ENCODE measurements at regions not wholly inside any gene's neighbourhood (a gene's known extent, or its start where the extent isn't known, plus 50 kb on each side); places are given as distances from the start of the nearest gene placed in this dataset.

DNA sequence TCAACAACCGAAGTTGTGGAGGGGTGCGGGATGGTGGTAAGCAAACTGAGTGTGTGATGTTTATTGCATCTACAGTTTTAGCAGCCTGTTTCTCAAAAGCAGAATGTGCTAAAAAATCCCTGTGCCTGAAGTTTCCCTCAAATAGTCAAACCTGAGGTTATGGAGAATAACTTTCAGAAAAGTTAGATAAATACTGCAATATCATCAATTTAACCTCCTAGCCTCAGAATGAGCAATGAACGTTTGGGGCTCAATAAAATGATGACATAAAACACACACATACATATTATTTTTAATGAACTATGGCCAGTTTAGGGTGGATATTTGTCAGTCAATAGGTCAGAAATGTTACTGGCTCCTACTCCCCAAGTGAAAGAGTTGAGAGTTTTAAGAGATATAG, 201.6 kb downstream of the SEMA6D start:
- DNase-seq (ENCODE audit: low read depth in 1 of 2, low spot score in 1 of 2), result no peak
- Histone ChIP-seq H3K4me3 (no peak overlapping the region), H3K27me3 (no peaks in the 10 kb centered on the region), H3K36me3 (no peaks in the 10 kb centered on the region), H3K27ac (no peak overlapping the region), H3K4me1 (ENCODE audit: low read depth) (no peaks in the 10 kb centered on the region), H3K9me3 (ENCODE audit: low read depth) (no peaks in the 10 kb centered on the region)
- TF ChIP-seq CTCF (IDR thresholded peaks at IDR 0.05; ENCODE audit: low read depth, low read length), result no peak

DNA sequence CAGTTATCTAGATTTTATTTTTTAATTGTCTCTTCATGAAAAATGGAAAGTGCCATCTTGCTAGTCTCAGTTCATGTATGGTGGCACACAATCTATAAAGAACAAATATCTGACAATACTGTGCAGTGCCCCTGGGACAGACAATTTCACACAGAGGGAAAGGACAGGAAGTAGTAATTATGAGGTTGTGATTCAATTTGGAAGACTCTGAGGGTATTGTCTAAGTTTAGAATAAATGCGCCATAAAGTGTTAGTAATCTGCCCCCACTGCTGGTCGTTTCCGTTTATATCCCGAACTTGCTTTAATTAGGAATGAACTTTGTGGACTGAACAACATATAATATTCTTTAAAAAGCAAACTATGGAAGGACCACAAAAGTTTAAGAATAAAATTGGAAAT, 196.4 kb upstream of the SLC24A5 start:
- Histone ChIP-seq H3K36me3 (no peaks in the 10 kb centered on the region), H3K27me3 (no peaks in the 10 kb centered on the region), H3K4me3 (no peak overlapping the region), H3K27ac (no peak overlapping the region), H3K4me1 (ENCODE audit: low read depth) (no peaks in the 10 kb centered on the region), H3K9me3 (ENCODE audit: low read depth) (no peaks in the 10 kb centered on the region)
- no peak for TF ChIP-seq CTCF (IDR thresholded peaks at IDR 0.05; ENCODE audit: low read depth, low read length)
- DNase-seq (ENCODE audit: low read depth in 1 of 2, low spot score in 1 of 2), result no peak

- H3K27ac ChIP-seq, result no peak overlapping the region
- TF ChIP-seq CTCF (IDR thresholded peaks at IDR 0.05; ENCODE audit: low read depth, low read length), result no peak
- H3K9me3 ChIP-seq (ENCODE audit: low read depth), result no peaks in the 10 kb centered on the region
- H3K27me3 ChIP-seq, result no peaks in the 10 kb centered on the region
- DNase-seq (ENCODE audit: low read depth in 1 of 2, low spot score in 1 of 2), result no peak
- no peaks in the 10 kb centered on the region for H3K36me3 ChIP-seq
- H3K4me1 ChIP-seq (ENCODE audit: low read depth), result peaks cover 3% of the 10 kb centered on the region
- H3K4me3 ChIP-seq, result no peak overlapping the region
Measured at GRCh38 chr15:47929138-47929803, 191.5 kb upstream of the SLC24A5 start.

- Histone ChIP-seq H3K36me3 (no peaks in the 10 kb centered on the region), H3K27me3 (no peaks in the 10 kb centered on the region), H3K9me3 (ENCODE audit: low read depth) (no peaks in the 10 kb centered on the region), H3K4me3 (no peak overlapping the region), H3K4me1 (ENCODE audit: low read depth) (peaks cover 3% of the 10 kb centered on the region), H3K27ac (no peak overlapping the region)
- no peak for DNase-seq (ENCODE audit: low read depth in 1 of 2, low spot score in 1 of 2)
- no peak for TF ChIP-seq CTCF (IDR thresholded peaks at IDR 0.05; ENCODE audit: low read depth, low read length)
Measured at GRCh38 chr15:47932261-47932660, 188.5 kb upstream of the SLC24A5 start.

DNA sequence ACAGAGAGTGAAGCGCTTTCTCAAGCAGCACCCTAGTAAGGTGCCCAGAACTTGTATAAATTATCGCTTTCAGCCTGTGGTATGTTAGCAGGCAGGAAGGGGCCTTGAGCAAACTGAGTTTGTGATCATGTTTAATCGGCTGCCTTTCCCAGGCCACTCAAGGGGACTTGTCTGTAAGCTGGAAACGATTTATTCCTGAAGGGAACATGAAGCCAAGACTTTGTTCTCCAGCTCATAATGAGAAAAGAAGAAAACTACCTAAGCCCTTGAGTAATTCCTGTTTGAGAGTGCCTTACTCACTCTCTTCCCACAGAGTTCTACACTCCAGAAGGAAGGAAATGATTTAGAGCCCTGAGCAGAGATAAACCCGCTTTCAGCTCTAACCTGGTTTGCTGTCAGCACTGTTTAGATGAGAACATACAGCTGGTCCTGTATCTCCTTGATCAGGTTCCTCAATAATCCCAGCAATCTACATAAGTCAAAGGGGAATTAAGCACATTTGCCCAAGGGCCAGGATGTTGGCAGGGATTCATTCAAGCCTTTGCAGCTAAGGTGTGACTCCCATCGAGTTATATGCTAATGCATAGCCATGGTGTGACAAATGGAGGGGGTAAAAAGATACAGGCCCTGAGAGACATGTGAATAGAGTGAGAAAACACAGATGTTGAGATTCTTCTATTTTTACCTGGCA, 187.7 kb upstream of the SLC24A5 start:
- H3K4me1 ChIP-seq (ENCODE audit: low read depth), result peaks cover 3% of the 10 kb centered on the region
- no peak overlapping the region for H3K4me3 ChIP-seq
- DNase-seq (ENCODE audit: low read depth in 1 of 2, low spot score in 1 of 2), result no peak
- no peak for TF ChIP-seq CTCF (IDR thresholded peaks at IDR 0.05; ENCODE audit: low read depth, low read length)
- H3K27ac ChIP-seq, result no peak overlapping the region
- no peaks in the 10 kb centered on the region for H3K27me3 ChIP-seq
- H3K9me3 ChIP-seq (ENCODE audit: low read depth), result no peaks in the 10 kb centered on the region
- H3K36me3 ChIP-seq, result no peaks in the 10 kb centered on the region
